Left ventricle myocardium inferior (tissue), 1 donor: ENCODE measurements at regions not wholly inside any gene's neighbourhood (a gene's known extent, or its start where the extent isn't known, plus 50 kb on each side); places are given as distances from the start of the nearest gene placed in this dataset.

Source experiments
- DNase-seq: peaks from one replicate; pipeline ENCODE4 v3.0.0-alpha.2; 2020
- H3K27ac ChIP-seq: fragments of 200-600 bp; replicated peaks from 2 replicates; pipeline ENCODE4 v1.8.0; 2021
- H3K27me3 ChIP-seq: fragments of 200-600 bp; 2 replicates; pipeline ENCODE4 v1.8.0; 2021; ENCODE audit warnings: low read depth
- H3K36me3 ChIP-seq: fragments of 200-600 bp; 2 replicates; pipeline ENCODE4 v1.8.0; 2021
- H3K4me1 ChIP-seq: fragments of 200-600 bp; 2 replicates; pipeline ENCODE4 v1.8.0; 2021
- H3K4me3 ChIP-seq: fragments of 200-600 bp; 2 replicates; pipeline ENCODE4 v1.8.0; 2021; ENCODE audit warnings: mild to moderate bottlenecking, moderate library complexity
- H3K9me3 ChIP-seq: fragments of 200-600 bp; replicated peaks from 2 replicates; pipeline ENCODE4 v1.8.0; 2021
- CTCF ChIP-seq: fragments of 200-600 bp; IDR thresholded peaks from 2 replicates; pipeline ENCODE4 v1.8.0; 2021; ENCODE audit warnings: antibody characterized with exemption, mild to moderate bottlenecking, borderline replicate concordance
- intact Hi-C: fragments of 100-400 bp; cut with micrococcal nuclease; formaldehyde crosslinking; loops from one replicate; pipeline ENCODE4 v1.11.0; 2022
- donor health status: DM: no; HTN: yes; CAD: no; lungs with severe emphysema.

GRCh38 chr11:45423036-45423435 lies 136.9 kb upstream of the SYT13 start:
- no peaks in the 10 kb centered on the region for H3K36me3 ChIP-seq
- H3K27me3 ChIP-seq: peaks cover 13% of the 10 kb centered on the region
- H3K9me3 ChIP-seq: peaks cover 14% of the 10 kb centered on the region
- no peak for TF ChIP-seq CTCF
- no peak for DNase-seq
- H3K4me1 ChIP-seq: no peaks in the 10 kb centered on the region
- no peak overlapping the region for H3K4me3 ChIP-seq
- intact Hi-C loops: no loop called here
- H3K27ac ChIP-seq: no peak overlapping the region

- no peak for DNase-seq
- peaks cover 62% of the 10 kb centered on the region for H3K27me3 ChIP-seq
- TF ChIP-seq CTCF: no peak
- intact Hi-C loops: no loop called here
- H3K4me1 ChIP-seq: no peaks in the 10 kb centered on the region
- no peak overlapping the region for H3K4me3 ChIP-seq
- no peaks in the 10 kb centered on the region for H3K36me3 ChIP-seq
- peaks cover 5% of the 10 kb centered on the region for H3K9me3 ChIP-seq
- no peak overlapping the region for H3K27ac ChIP-seq
Observed at GRCh38 chr11:45414088-45414487, 127.9 kb upstream of the SYT13 start.

- Histone ChIP-seq H3K9me3 (no peaks in the 10 kb centered on the region), H3K27ac (no peak overlapping the region), H3K4me1 (no peaks in the 10 kb centered on the region), H3K4me3 (no peak overlapping the region), H3K36me3 (no peaks in the 10 kb centered on the region), H3K27me3 (peaks cover 62% of the 10 kb centered on the region)
- DNase-seq: no peak
- intact Hi-C loops: no loop called here
- no peak for TF ChIP-seq CTCF
Observed at GRCh38 chr11:45413156-45413858, 127.2 kb upstream of the SYT13 start.

- Histone ChIP-seq H3K4me3 (no peak overlapping the region), H3K4me1 (no peaks in the 10 kb centered on the region), H3K9me3 (no peaks in the 10 kb centered on the region), H3K27ac (no peak overlapping the region), H3K27me3 (peaks cover 67% of the 10 kb centered on the region), H3K36me3 (no peaks in the 10 kb centered on the region)
- DNase-seq: no peak
- intact Hi-C loops: no loop called here
- TF ChIP-seq CTCF: no peak
Observed at GRCh38 chr11:45412521-45412920, 126.4 kb upstream of the SYT13 start.

GRCh38 chr11:45412051-45412471 lies 125.9 kb upstream of the SYT13 start:
- intact Hi-C loops: no loop called here
- no peak for TF ChIP-seq CTCF
- no peaks in the 10 kb centered on the region for H3K4me1 ChIP-seq
- no peaks in the 10 kb centered on the region for H3K9me3 ChIP-seq
- no peak overlapping the region for H3K27ac ChIP-seq
- no peak for DNase-seq
- no peaks in the 10 kb centered on the region for H3K36me3 ChIP-seq
- peaks cover 72% of the 10 kb centered on the region for H3K27me3 ChIP-seq
- H3K4me3 ChIP-seq: no peak overlapping the region
